AML-193 (cell line): ENCODE measurements at regions not wholly inside any gene's neighbourhood (a gene's known extent, or its start where the extent isn't known, plus 50 kb on each side); places are given as distances from the start of the nearest gene placed in this dataset.
"Not testable (repeated sequence)": the region's sequence is repeated elsewhere in the genome, so short reads cannot be mapped to it uniquely, and the experiment has no call there.

Experiments
- DNase-seq, 2 experiments: peaks; one replicate each; lab custom pipeline; 2025; lab: John Stamatoyannopoulos, UW

DNA sequence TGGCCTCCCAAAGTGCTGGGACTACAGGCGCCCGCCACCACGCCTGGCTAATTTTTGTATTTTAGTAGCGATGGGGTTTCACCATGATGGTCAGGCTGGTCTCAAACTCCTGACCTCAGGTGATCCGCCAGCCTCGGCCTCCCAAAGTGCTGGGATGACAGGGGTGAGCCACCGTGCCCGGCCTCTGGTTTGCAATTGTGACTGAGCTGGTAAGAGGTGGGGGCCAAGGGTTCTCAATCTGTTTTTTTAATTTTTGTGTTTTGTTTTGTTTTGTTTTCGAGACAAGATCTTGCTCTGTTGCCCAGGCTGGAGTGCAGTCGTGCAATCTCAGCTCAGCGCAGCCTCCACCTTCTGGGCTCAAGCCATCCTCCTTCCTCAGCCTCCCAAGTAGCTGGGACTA lies 196.2 kb downstream of the CRLF2 start:
- not testable (repeated sequence) for DNase-seq

DNA sequence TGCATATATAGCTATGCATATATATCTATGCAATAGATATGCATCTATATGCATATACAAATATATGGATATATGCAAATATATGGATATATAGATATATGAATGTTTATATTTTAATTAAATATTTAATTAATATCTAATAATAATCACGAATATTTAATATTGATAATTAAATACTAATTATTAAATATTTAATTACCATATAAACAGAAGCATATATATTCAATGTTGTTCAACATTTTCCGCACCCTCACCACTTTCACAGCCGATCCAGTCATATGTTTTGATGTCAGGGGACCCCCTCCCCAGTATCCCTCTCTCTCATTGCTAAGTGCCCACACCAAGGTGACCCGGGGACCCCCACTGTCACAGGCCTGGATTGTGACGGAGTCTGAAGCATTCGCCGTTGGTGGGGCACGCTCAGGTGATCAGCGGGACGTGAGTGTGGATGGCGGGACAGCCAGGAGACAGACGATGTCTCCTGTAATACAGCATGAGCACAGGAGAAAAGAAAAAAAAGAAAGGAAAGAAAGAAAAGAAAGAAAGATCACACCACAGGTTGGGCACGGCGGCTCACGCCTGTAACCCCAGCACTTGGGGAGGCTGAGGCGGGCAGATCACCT lies 199.7 kb downstream of the CRLF2 start:
- DNase-seq, result no peak

DNA sequence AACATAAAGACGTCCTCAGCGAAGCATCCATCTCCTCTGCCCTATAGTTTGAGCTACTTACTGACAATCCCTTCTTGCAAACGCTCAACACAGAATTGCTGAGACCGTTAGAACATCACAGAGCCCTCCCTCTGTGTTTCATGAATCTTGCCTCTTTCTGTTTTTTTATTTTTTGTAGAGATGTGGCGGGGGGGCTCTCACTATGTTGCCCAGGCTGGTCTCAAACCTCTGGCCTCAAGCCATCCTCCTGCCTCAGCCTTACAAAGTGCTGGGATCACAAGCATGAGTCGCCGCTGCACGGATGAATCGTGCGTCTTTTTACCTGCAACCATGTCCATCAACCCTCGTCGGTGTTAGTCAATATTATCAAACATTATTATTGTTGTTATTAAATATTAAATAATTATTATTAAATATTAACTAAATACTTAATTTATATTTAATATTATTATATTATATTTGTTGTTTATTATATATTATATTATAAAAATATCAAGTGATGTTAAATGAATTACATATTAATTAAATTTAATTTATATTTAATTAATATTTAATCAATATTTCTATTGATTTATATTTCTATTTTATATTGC lies 200.7 kb downstream of the CRLF2 start:
- no peak for DNase-seq

DNA sequence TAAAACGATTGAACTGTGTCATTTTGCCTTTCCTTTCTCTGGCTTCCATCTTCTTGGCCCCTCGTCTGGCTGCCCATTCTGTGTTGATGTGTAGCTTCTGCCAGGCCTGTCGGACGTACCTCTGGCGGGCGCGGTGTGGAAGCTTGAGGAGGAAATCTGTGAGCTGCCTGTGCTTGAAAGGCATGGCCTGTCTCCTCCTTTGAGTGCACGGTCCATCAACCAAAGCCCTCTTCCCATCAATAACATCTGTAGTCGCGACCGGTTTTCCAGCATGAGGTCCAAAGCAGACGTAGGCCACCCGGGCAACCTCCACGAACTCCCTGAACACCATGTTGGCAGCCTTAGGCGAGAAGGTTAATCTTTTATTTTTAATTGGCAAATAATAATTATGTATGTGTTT lies 202.7 kb downstream of the CRLF2 start:
- DNase-seq, result no peak

DNA sequence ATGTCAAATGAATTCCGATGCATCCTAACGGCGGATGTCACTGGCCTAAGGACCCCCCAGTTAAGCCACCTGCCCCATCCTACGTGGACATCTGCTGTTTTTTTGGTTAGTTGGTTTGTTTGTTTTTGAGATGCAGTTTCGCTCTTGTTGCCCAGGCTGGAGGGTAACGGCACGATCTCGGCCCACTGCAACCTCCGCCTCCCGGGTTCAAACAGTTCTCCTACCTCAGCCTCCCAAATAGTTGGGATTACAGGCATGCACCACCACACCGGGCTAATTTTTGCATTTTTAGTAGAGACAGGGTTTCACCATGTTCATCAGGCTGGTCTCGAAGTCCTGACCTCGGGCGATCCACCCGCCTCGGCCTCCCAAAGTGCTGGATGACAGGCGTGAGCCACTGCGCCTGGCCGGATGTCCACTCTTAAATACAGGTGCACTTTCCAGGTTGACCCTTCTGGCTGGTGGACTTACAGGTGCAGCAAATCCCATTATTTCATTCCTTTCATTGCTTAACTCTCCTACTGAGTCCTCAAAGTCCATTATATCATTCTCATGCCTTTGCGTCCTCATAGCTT lies 206.2 kb downstream of the CRLF2 start:
- DNase-seq, result no peak

DNA sequence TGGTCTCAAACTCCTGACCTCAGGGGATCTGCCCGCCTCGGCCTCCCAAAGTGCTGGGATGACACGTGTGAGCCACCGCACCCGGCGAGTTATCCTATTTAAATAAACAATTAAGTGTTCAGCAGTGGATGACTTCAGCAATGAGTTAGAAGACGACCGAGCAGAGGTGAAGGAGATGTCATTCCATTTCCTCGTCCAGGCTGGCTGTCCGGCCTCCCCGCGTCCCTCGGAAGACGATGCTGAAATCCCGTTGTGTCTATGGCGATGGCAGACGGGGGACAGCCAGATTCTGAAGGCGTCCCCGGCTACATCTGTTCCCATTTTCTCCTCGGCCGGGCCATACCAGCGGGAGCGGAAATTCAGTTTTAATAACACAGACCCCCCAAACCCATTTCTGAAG lies 209.8 kb downstream of the CRLF2 start:
- no peak for DNase-seq

DNA sequence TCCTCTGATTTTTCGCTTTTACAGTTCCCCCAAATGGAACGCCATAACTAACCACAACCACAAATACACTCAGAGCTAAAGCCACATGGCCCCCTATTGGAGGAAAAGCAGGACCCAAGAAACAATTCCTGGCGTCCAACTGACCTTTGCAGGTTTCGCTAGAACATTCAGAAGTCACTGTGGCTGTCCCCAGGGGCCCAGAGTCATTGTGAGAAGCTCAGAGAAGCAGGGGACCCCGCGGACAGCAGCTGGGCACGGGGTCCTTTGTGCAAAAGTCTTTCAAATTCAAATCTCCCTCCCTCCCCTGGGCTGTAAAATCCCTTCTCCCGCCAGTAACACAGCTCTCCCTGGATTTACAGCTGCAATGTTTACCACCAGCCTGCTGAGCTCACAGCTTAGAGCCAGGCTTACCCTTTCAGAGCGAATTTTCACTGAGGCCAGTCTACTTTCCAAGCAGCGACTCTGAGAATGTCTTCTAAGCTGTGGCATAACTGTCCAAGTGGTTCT lies 214.8 kb downstream of the CRLF2 start:
- DNase-seq, result no peak

DNA sequence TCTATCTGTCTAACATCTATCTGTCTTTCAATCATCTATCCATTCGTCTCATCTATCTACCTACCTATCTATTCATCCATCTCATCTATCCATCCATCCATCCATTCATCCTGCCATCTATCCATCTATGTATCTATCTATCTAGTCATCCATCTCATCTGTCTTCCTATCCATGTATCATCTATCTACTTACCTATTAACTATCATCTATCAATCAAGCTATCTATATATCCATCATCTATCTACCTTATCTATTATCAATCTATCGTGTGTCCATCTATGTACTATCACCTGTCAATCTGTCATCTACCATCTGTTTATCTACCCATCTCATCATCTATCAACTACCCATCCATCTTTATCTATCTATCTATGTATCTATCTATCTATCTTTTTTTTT lies 217.7 kb downstream of the CRLF2 start:
- no peak for DNase-seq

DNA sequence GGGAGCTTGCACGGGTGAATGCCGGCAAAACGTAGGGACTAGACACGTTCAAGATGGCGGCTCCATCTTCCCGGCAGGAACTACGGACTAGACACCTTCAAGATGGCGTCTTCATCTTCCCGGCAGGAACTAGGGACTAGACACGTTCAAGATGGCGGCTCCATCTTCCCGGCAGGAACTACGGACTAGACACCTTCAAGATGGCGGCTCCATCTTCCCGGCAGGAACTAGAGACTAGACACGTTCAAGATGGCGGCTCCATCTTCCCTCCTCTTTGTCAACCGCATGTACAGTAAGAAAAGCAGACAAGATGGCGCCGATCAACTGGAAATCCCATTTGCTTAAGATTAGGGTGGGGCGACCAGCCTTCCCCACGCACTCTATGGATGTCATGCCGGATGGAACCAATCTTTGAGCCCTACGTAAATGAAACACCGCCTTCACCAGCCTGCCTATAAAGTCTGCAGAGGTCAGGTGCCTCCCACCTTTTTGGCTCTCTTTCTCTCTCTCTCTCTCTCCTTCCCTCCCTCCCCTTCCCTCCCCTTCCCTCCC lies 222.4 kb downstream of the CRLF2 start:
- no peak for DNase-seq

DNA sequence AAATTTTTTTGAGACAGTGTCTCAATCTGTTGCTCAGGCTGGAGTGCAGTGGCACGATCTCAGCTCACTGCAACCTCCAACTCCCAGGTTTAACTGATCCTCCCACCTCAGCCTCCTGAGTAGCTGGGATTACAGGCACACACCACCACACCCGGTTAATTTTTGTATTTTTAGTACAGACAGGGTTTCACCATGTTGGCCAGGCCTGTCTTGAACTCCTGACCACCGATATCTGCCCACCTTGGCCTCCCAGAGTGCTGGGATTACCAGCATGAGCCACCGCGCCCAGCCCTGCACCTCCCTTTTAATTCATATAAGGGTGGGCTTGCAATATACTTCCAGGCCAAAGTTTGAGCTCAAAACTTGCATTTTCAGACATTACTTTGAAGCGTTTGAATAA lies 223.9 kb downstream of the CRLF2 start:
- DNase-seq, result not testable (repeated sequence)

DNA sequence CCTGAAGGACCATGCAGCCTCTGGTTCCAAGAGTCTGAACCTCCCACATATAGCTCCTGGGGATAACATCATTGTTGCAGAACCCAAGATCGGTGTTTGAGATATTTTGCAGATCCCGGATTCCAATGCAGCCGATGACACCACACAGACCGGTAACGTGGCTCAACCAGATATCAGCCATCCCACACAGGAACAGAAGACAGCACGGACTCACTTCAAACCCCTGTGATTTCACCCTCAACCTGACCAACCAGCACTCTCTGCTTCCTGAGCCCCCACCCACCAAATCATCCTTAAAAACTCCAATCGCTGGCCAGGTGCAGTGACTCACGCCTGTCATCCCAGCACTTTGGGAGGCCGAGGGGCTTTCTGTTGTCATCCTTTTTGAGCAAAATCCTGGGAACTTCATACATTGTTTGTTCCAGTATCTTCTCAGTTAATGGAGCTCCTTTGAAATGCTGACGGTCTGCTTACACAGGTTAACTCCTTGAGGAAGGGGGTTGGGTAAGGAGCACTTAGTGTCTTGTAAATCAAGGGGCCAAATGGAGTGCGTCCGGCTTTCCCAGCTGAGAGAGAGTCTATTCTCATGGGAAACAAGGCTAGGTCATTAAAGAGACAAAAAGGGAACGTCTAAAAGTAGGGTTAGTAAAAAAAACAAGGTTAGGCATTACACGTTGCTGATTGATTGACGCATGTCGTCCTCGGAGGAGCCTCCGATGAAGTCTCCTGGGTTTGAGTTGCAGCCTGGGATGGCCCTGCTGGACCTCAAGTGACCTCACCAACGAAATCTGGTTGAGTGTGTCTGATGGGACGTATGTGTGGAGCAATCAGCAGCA lies 230.4 kb downstream of the CRLF2 start:
- no peak for DNase-seq

DNA sequence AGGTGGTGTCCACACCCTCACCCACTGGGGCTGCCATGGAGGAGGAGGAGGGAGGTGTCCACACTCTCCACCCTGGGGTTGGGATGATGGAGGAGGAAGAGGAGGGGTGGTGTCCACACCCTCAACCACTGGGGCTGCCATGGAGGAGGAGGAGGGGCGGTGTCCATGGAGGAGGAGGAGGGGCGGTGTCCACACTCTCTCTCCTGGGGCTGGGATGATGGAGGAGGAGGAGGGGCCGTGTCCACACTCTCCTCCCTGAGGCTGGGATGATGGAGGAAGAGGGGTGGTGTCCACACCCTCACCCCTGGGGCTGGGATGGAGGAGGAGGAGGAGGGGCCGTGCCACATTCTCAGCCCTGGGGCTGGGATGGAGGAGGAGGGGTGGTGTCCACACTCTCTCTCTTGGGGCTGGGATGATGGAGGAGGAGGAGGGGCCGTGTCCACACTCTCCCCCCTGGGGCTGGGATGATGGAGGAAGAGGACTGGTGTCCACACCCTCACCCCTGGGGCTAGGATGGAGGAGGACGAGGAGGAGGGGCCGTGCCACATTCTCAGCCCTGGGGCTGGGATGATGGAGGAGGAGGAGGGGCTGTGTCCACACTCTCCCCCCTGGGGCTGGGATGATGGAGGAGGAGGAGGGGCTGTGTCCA lies 231.7 kb downstream of the CRLF2 start:
- DNase-seq, result no peak

DNA sequence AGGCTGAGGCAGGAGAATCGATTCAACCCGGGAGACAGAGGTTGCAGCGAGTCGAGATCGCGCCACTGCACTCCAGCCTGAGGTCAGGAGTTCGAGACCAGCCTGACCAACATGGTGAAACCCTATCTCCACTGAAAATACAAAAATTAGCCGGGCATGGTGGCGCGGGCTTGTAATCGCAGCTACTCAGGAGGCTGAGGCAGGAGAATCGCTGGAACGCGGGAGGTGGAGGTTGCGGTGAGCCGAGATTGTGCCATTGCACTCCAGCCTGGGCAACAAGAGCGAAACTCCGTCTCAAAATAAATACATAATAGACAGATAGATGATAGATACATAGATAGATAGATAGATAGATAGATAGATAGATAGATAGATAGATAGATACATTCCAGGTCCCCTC lies 233.3 kb downstream of the CRLF2 start:
- not testable (repeated sequence) for DNase-seq

DNA sequence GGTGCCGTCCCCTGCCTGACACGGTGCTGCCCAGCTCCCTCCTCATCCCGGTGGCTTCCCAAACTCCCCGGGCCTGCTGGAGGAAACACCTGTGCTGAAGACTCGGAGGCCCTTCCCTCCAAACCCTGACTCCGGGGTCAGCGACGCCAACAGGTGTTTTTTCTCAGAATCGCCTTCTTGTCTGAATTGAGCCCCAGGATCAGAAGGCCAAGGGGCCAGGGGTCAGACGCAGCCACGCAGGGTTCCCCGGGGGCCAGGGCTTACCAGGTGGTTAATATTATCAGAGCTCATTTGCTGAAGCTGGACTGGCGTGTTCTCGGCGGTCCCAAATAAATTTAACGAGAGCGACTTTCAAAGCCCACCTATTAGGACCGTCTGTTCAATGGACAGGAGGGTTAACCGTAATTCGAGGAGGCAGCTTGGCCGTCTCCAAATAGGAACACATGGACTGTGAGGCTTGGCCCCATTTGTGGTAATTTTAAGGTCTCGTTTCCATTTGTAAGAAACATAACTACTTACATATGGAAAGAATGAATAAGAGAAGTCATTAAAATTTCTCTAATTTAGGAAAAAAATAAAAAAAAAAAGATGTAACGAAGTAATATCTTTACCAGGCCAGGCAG lies 239.3 kb downstream of the CRLF2 start:
- DNase-seq, result no peak

DNA sequence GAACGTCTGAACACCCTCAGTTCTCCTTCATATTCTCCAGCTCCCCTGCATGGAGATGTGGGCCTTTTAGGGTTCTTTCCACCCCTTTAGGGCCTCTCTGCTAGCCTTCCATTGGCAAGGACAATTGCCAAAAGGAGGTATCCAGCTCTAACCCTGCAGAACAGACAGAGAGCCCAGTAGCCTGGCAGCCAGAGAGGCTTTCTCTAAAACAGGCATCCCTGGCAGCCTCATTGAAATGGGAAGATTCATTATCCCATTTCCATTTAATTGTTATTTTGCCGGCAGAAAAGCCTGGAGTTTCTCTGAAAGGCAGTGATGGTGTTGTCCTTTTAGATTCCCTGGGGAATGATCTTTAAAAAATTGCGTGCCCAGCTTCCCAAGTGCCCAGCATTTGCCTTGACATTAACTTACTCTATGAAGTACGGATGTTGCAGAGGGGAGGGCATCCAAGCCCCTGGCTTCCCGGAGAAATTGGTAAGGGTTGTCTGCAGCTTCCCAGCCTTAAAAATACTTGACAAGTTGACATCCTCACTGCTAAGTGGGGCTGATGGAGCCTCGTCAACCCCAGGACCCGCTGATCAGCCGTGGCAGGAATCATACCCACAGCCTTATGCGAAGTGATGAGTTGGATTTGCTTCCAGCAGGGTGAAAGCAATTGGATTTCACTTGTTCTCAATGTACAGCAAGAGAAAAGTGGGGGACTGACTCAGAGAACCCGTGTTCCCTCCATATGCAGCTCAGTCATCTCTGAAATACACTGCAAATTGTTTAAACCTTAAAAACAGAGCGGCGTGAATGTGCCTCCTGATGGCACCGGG lies 244.1 kb downstream of the CRLF2 start:
- DNase-seq, result no peak

DNA sequence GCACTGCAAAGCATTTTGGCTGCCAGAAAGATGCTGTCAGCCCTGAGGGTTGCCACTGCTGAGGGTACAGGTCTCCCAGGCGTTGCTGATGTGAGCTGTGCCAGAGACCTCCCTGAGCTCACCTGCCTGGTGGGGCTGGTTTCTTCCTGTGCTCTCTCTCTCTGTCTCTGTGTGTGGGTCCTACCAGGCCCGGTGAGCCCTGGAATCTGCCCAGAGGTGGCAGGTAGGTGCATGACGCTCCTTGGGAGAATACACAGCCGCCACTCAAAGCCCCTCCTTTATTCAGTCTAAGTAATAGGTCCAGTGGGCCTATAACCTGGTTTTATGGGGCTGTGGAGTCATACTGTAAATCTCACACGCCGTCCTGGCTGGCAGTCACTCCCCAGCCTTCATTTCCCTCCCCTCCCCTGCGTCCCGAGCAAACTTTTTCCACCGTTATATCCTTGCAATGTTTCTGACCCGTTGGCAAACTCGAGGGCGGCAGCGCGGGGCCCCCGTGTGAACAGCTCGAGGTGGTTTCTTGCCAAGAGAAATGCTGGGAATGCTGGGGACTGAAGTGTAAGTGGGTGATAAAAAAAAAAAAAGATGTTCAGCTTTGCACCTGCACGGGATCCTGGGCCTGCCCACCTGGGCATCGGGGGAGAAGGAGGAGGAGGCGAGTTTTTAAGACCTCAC lies 245.9 kb downstream of the CRLF2 start:
- no peak for DNase-seq

DNA sequence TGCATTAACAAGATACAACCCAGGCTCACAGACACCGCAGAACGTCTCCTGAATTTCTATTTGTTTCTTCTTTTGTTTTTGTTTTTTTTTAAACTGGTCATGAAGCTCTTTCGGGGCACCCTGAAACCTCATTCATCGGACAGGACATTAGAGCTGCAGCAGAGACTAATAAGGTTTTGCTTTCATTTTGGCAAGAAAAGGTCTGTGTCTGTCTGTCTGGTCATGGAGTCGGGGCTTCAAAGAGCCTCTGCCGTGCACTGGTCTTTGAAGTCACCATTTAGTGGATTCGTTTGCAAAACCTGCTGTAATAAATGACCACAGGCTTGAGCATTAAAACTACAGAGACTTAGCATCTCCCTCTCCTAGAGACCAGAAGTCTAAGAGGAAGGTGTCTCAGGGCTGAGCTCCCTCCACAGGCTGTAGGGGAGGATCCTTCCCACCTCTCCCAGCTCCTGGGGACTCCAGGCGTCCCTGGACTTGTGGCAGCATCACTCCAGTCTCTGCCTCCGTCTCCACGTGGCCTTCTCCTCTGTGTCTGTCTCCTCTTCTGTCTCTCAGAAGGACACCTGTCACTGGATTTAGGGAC lies 247.5 kb downstream of the CRLF2 start:
- no peak for DNase-seq

DNA sequence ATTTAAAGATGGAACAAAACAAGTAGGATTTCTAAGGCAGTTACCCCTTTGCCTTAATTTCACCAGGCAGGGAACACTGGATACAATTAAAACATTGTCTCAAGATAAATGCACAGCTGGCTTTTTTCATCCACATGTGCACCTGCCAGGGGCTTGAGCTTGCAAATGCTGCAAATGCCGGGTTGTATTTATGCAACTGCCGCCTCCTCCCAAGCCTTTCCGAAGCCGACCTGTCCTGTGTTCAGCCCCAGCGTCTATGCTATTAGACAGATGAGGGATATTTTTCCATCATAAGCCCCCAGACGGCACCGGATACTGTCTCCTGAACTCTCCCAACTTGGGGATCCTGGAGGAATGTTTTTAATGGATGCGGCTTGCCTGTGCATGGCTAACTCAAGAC lies 251.6 kb downstream of the CRLF2 start:
- DNase-seq, result no peak

DNA sequence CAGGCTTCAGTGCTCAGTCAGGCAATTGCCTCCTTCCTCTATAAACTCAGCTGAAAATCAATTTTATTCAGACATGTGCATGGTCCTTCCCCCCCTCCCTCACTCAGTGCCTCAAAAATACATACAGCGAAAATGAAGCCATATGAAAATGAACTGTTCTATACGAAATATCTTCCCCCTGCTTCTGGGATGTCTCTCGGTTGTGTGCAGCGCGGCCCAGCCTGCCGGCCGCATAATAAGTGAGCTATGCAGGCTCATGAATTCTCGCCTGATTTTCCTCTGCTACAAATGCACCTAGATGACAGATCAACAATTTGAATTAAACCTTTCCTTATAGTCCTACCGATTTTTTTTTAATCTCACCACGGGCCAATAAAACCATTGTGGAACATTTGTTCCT lies 252.9 kb downstream of the CRLF2 start:
- no peak for DNase-seq
